ENCODE measurements at regions not wholly inside any gene's neighbourhood (a gene's known extent, or its start where the extent isn't known, plus 50 kb on each side); places are given as distances from the start of the nearest gene placed in this dataset.

DNA sequence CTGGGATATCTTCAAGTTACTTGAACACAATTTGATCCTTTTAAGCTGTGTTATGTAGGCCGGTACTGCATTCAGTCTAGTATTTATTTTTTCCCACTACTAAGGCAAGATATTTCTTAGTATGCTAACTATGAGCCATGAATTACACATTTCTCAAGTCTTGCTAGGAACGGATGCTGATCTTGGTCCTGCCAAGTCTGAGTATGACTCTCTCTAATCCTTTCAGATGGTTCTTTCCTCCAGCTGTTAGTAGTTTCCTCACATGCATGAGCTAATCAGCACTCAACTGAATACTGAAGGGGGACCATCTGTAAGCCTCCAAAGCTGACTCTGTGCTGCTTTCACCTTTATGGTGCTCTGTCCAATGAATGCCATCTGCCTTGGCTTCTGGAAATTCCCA lies 460.3 kb downstream of the KCTD12 start:
- H3K27ac ChIP-seq: no peak overlapping the region

DNA sequence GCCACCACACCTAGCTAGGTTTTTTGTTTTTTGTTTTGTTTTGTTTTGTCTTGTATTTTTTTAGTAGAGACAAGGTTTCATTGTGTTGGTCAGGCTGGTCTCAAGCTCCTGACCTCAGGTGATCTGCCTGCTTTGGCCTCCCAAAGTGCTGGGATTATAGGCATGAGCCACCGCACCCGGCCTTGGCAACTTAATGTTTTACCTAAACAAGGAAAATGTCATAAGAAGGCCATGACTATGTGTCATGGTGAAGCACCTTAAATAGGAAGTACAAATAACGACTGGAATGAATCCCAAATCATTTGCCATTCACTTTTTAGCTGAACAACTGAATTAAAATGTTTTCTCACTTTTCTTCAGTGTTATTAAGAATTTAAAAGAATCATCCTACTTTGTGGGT lies 465.2 kb downstream of the KCTD12 start:
- intact Hi-C loops (cut with DNase I; ENCODE audit: low total_unique reads): no loop called here
- Histone ChIP-seq H3K4me1 (no peaks in the 10 kb centered on the region), H3K27ac (no peak overlapping the region), H3K9me3 (no peaks in the 10 kb centered on the region), H3K27me3 (no peaks in the 10 kb centered on the region), H3K36me3 (no peaks in the 10 kb centered on the region), H3K4me3 (no peak overlapping the region)
- DNase-seq: no peak
- TF ChIP-seq POLR2A (IDR thresholded peaks at IDR 0.05): no peak
- TF ChIP-seq, protein P1, sequence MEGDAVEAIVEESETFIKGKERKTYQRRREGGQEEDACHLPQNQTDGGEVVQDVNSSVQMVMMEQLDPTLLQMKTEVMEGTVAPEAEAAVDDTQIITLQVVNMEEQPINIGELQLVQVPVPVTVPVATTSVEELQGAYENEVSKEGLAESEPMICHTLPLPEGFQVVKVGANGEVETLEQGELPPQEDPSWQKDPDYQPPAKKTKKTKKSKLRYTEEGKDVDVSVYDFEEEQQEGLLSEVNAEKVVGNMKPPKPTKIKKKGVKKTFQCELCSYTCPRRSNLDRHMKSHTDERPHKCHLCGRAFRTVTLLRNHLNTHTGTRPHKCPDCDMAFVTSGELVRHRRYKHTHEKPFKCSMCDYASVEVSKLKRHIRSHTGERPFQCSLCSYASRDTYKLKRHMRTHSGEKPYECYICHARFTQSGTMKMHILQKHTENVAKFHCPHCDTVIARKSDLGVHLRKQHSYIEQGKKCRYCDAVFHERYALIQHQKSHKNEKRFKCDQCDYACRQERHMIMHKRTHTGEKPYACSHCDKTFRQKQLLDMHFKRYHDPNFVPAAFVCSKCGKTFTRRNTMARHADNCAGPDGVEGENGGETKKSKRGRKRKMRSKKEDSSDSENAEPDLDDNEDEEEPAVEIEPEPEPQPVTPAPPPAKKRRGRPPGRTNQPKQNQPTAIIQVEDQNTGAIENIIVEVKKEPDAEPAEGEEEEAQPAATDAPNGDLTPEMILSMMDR (IDR thresholded peaks at IDR 0.05): no peak

More for the DNA sequence above, 460.3 kb downstream of the KCTD12 start:
- no peak for DNase-seq
- intact Hi-C loops (cut with DNase I; ENCODE audit: low total_unique reads): no loop called here
- no peak overlapping the region for H3K4me3 ChIP-seq
- TF ChIP-seq, protein P1 (IDR thresholded peaks at IDR 0.05): no peak
- no peaks in the 10 kb centered on the region for H3K36me3 ChIP-seq
- no peaks in the 10 kb centered on the region for H3K27me3 ChIP-seq
- no peaks in the 10 kb centered on the region for H3K9me3 ChIP-seq
- H3K4me1 ChIP-seq: no peaks in the 10 kb centered on the region

GRCh38 chr13:76418404-76418803 lies 467.8 kb downstream of the KCTD12 start:
- intact Hi-C loops (cut with DNase I; ENCODE audit: low total_unique reads): no loop called here
- TF ChIP-seq, protein P1 (IDR thresholded peaks at IDR 0.05): no peak

DNA sequence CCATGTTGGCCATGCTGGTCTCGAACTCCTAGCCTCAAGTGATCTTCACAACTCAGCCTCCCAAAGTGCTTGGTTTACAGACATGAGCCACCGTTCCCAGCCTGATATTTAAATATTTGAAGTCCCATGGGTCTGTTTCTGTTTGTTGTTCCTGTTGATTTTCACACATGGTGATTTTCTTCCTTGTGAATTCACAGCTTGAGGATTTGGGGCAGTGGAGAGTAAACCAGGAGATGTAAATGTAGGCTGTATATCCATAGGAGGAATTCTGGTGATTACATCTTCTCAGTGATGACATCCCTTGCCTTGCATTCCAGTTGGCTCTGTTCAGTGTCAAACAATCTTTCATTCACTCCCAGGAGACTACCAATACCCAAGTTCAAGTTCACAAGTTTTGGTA lies 471.9 kb downstream of the KCTD12 start:
- H3K4me3 ChIP-seq: no peak overlapping the region
- no peaks in the 10 kb centered on the region for H3K27me3 ChIP-seq
- DNase-seq: no peak
- H3K4me1 ChIP-seq: no peaks in the 10 kb centered on the region
- no peak overlapping the region for H3K27ac ChIP-seq
- intact Hi-C loops (cut with DNase I; ENCODE audit: low total_unique reads): no loop called here
- H3K36me3 ChIP-seq: no peaks in the 10 kb centered on the region
- no peak for TF ChIP-seq POLR2A (IDR thresholded peaks at IDR 0.05)
- TF ChIP-seq, protein P1 (IDR thresholded peaks at IDR 0.05): no peak
- no peaks in the 10 kb centered on the region for H3K9me3 ChIP-seq

More at GRCh38 chr13:76418404-76418803, 467.8 kb downstream of the KCTD12 start:
- Histone ChIP-seq H3K4me1 (no peaks in the 10 kb centered on the region), H3K9me3 (no peaks in the 10 kb centered on the region), H3K4me3 (no peak overlapping the region), H3K27me3 (no peaks in the 10 kb centered on the region), H3K36me3 (no peaks in the 10 kb centered on the region), H3K27ac (no peak overlapping the region)
- DNase-seq: no peak

GRCh38 chr13:76406243-76406642 lies 480.0 kb downstream of the KCTD12 start:
- H3K27me3 ChIP-seq: no peaks in the 10 kb centered on the region
- TF ChIP-seq, protein P1 (IDR thresholded peaks at IDR 0.05): no peak
- TF ChIP-seq POLR2A (IDR thresholded peaks at IDR 0.05): no peak
- intact Hi-C loops (cut with DNase I; ENCODE audit: low total_unique reads): no loop called here
- no peaks in the 10 kb centered on the region for H3K36me3 ChIP-seq
- no peak overlapping the region for H3K4me3 ChIP-seq
- DNase-seq: no peak
- H3K9me3 ChIP-seq: no peaks in the 10 kb centered on the region
- H3K4me1 ChIP-seq: no peaks in the 10 kb centered on the region
- no peak overlapping the region for H3K27ac ChIP-seq
